ENCODE measurements at regions not wholly inside any gene's neighbourhood (a gene's known extent, or its start where the extent isn't known, plus 50 kb on each side); places are given as distances from the start of the nearest gene placed in this dataset.

- H3K4me3 ChIP-seq, result no peak overlapping the region
- DNase-seq, result no peak
- no peaks in the 10 kb centered on the region for H3K27me3 ChIP-seq
- H3K36me3 ChIP-seq, result no peaks in the 10 kb centered on the region
- H3K9me3 ChIP-seq, result no peaks in the 10 kb centered on the region
- no peak for TF ChIP-seq POLR2A (IDR thresholded peaks at IDR 0.05)
- no peak for TF ChIP-seq EP300 (IDR thresholded peaks at IDR 0.05)
- TF ChIP-seq CTCF (IDR thresholded peaks at IDR 0.05), result no peak
- no peak for TF ChIP-seq POLR2AphosphoS5 (IDR thresholded peaks at IDR 0.05)
- no peak for ATAC-seq (ENCODE audit: low FRiP score in 2 of 2)
- no peak overlapping the region for H3K27ac ChIP-seq
- 0% methylated on average over 1 of the region's 1 CpG for WGBS, 2 donors
- peaks cover 0 to 2% (median 0%) of the 10 kb centered on the region in 4 donors for H3K4me1 ChIP-seq
Observed at GRCh38 chr1:82646888-82647287, 846.2 kb downstream of the ADGRL2 start.

- Histone ChIP-seq H3K9me3 (no peaks in the 10 kb centered on the region), H3K4me1 (peaks cover 0 to 2% (median 0%) of the 10 kb centered on the region in 4 donors), H3K27ac (no peak overlapping the region), H3K36me3 (no peaks in the 10 kb centered on the region), H3K27me3 (no peaks in the 10 kb centered on the region), H3K4me3 (no peak overlapping the region)
- no peak for ATAC-seq (ENCODE audit: low FRiP score in 2 of 2)
- no peak for TF ChIP-seq EP300 (IDR thresholded peaks at IDR 0.05)
- TF ChIP-seq POLR2AphosphoS5 (IDR thresholded peaks at IDR 0.05), result no peak
- no peak for TF ChIP-seq CTCF (IDR thresholded peaks at IDR 0.05)
- no peak for TF ChIP-seq POLR2A (IDR thresholded peaks at IDR 0.05)
- DNase-seq, result no peak
Observed at GRCh38 chr1:82646336-82646735, 845.6 kb downstream of the ADGRL2 start.

GRCh38 chr1:82644186-82644915 is 843.6 kb downstream of the ADGRL2 start:
- no peak overlapping the region for H3K27ac ChIP-seq
- H3K4me3 ChIP-seq, result no peak overlapping the region
- H3K9me3 ChIP-seq, result no peaks in the 10 kb centered on the region
- H3K36me3 ChIP-seq, result no peaks in the 10 kb centered on the region
- ATAC-seq (ENCODE audit: low FRiP score in 2 of 2) (no peak), DNase-seq (no peak)
- TF ChIP-seq POLR2AphosphoS5 (IDR thresholded peaks at IDR 0.05) (no peak), EP300 (IDR thresholded peaks at IDR 0.05) (no peak), CTCF (IDR thresholded peaks at IDR 0.05) (no peak), POLR2A (IDR thresholded peaks at IDR 0.05) (no peak)
- peaks cover 0 to 2% (median 0%) of the 10 kb centered on the region in 4 donors for H3K4me1 ChIP-seq
- 52 to 63% methylated on average over 5 of the region's 5 CpGs for WGBS, 2 donors
- no peaks in the 10 kb centered on the region for H3K27me3 ChIP-seq

- 74% methylated on average over 1 of the region's 1 CpG for WGBS, 2 donors
- no peak for TF ChIP-seq POLR2AphosphoS5 (IDR thresholded peaks at IDR 0.05)
- TF ChIP-seq POLR2A (IDR thresholded peaks at IDR 0.05), result no peak
- TF ChIP-seq CTCF (IDR thresholded peaks at IDR 0.05), result no peak
- TF ChIP-seq EP300 (IDR thresholded peaks at IDR 0.05), result no peak
- Histone ChIP-seq H3K36me3 (no peaks in the 10 kb centered on the region), H3K9me3 (no peaks in the 10 kb centered on the region), H3K27ac (no peak overlapping the region), H3K4me3 (no peak overlapping the region), H3K4me1 (no peaks in the 10 kb centered on the region), H3K27me3 (no peaks in the 10 kb centered on the region)
- DNase-seq, result no peak
- ATAC-seq (ENCODE audit: low FRiP score in 2 of 2), result no peak
Observed at GRCh38 chr1:82640352-82640751, 839.6 kb downstream of the ADGRL2 start.

GRCh38 chr1:82634266-82634665 is 833.5 kb downstream of the ADGRL2 start:
- H3K4me3 ChIP-seq, result no peak overlapping the region
- no peak overlapping the region for H3K27ac ChIP-seq
- no peaks in the 10 kb centered on the region for H3K27me3 ChIP-seq
- DNase-seq (no peak), ATAC-seq (ENCODE audit: low FRiP score in 2 of 2) (no peak)
- no peaks in the 10 kb centered on the region for H3K4me1 ChIP-seq
- TF ChIP-seq EP300 (IDR thresholded peaks at IDR 0.05) (no peak), POLR2AphosphoS5 (IDR thresholded peaks at IDR 0.05) (no peak), CTCF (IDR thresholded peaks at IDR 0.05) (no peak), POLR2A (IDR thresholded peaks at IDR 0.05) (no peak)
- H3K9me3 ChIP-seq, result no peaks in the 10 kb centered on the region
- H3K36me3 ChIP-seq, result no peaks in the 10 kb centered on the region
- 38 to 83% methylated on average over 1 of the region's 1 CpG for WGBS, 2 donors

Measured in upper lobe of left lung (tissue), 6 donors.